ENCODE measurements at regions not wholly inside any gene's neighbourhood (a gene's known extent, or its start where the extent isn't known, plus 50 kb on each side); places are given as distances from the start of the nearest gene placed in this dataset.

DNA sequence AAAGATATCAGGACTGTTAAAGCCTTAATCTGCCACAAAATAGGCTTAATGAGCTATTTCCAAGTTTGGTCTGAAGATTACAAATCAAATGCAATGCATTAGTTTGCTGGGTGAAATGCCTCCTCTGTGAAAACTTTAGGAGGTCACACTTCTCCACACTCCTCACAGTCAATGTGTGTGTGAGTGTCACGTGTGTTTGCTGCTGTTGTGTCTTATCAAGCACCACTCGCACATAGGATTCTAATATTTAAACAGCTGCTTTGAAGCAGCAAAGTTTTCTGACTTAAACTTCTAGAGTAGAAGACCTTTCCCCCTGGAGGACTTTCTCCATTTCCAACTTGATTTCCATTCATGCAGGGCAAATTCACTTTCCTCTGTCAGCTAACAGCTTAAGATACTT lies 203.2 kb upstream of the PEX5L start:
- TF ChIP-seq RAD21 (IDR thresholded peaks at IDR 0.05; ENCODE audit: low read depth) = no peak
- TF ChIP-seq, protein P1, sequence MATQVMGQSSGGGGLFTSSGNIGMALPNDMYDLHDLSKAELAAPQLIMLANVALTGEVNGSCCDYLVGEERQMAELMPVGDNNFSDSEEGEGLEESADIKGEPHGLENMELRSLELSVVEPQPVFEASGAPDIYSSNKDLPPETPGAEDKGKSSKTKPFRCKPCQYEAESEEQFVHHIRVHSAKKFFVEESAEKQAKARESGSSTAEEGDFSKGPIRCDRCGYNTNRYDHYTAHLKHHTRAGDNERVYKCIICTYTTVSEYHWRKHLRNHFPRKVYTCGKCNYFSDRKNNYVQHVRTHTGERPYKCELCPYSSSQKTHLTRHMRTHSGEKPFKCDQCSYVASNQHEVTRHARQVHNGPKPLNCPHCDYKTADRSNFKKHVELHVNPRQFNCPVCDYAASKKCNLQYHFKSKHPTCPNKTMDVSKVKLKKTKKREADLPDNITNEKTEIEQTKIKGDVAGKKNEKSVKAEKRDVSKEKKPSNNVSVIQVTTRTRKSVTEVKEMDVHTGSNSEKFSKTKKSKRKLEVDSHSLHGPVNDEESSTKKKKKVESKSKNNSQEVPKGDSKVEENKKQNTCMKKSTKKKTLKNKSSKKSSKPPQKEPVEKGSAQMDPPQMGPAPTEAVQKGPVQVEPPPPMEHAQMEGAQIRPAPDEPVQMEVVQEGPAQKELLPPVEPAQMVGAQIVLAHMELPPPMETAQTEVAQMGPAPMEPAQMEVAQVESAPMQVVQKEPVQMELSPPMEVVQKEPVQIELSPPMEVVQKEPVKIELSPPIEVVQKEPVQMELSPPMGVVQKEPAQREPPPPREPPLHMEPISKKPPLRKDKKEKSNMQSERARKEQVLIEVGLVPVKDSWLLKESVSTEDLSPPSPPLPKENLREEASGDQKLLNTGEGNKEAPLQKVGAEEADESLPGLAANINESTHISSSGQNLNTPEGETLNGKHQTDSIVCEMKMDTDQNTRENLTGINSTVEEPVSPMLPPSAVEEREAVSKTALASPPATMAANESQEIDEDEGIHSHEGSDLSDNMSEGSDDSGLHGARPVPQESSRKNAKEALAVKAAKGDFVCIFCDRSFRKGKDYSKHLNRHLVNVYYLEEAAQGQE (IDR thresholded peaks at IDR 0.05; ENCODE audit: low read depth) = no peak
- no peak for TF ChIP-seq TAF1 (IDR thresholded peaks at IDR 0.05; ENCODE audit: low read depth)
- no peak for TF ChIP-seq YY1 (IDR thresholded peaks at IDR 0.05; ENCODE audit: low read depth)
- TF ChIP-seq TCF12 (IDR thresholded peaks at IDR 0.05; ENCODE audit: low read depth) = no peak
- TF ChIP-seq, protein P2, sequence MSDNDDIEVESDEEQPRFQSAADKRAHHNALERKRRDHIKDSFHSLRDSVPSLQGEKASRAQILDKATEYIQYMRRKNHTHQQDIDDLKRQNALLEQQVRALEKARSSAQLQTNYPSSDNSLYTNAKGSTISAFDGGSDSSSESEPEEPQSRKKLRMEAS (IDR thresholded peaks at IDR 0.05) = no peak
- TF ChIP-seq CEBPB (IDR thresholded peaks at IDR 0.05) = no peak
- TF ChIP-seq EGR1 (IDR thresholded peaks at IDR 0.05) = no peak
- no peak for TF ChIP-seq EP300 (IDR thresholded peaks at IDR 0.05; ENCODE audit: borderline replicate concordance)

All from Ishikawa (cell line).